HepG2 (cell line): ENCODE measurements at regions not wholly inside any gene's neighbourhood (a gene's known extent, or its start where the extent isn't known, plus 50 kb on each side); places are given as distances from the start of the nearest gene placed in this dataset.

ENCODE experiments used
- ATAC-seq: fragments of 200-7000 bp; cut with Tn5 transposase; 3 replicates; pipeline ENCODE4 v1.9.1; 2020; ENCODE audit warnings: mild to moderate bottlenecking, moderate library complexity
- BruUV-seq: library from RNA; stranded (reverse); fragments of 400-500 nt; replicated peaks from 2 replicates; lab custom pipeline; 2021; lab: Mats Ljungman, UMichigan
- CTCF ChIA-PET: fragments of 300-600 bp; formaldehyde crosslinking; extraction: SDS; loops from one replicate; lab custom pipeline; 2021; ENCODE audit warnings: low total read pairs, inconsistent platforms, low intra/inter-chr PET ratio; lab: Yijun Ruan, JAX
- POLR2A ChIA-PET: fragments of 350-600 bp; sonication (Branson Sonifier 250); formaldehyde crosslinking; loops from one replicate; lab custom pipeline; 2020; ENCODE audit warnings: antibody characterized with exemption, inconsistent platforms; lab: Yijun Ruan, JAX
- DNase-seq: peaks from one replicate; pipeline ENCODE4 v3.0.0-alpha.2; 2015; ENCODE audit warnings: low spot score
- FAIRE-seq: peaks from 3 replicates; lab custom pipeline; 2011; peaks lifted over from hg19 to GRCh38; lab: Jason Lieb, UNC
- H2AFZ ChIP-seq: one replicate; pipeline ENCODE4 v1.6.1; 2011; ENCODE audit warnings: low read length, inconsistent platforms
- H3K27ac ChIP-seq: fragments of 300-600 bp; 3 replicates; pipeline ENCODE4 v1.8.0; 2011; ENCODE audit warnings: mixed run types, mild to moderate bottlenecking, mixed read lengths, low read length, inconsistent platforms; ENCODE audit not compliant: insufficient read depth; ENCODE audit errors: extremely low read length
- H3K27me3 ChIP-seq, 2 experiments: fragments of 200-600 bp in 1 of 2; 2 replicates in 1 of 2; 3 replicates in 1 of 2; pipeline versions ENCODE4 v1.6.0 to v1.8.0; 2011; ENCODE audit warnings: low read length in 2 of 2, mild to moderate bottlenecking in 2 of 2, moderate library complexity in 2 of 2, inconsistent platforms in 1 of 2; ENCODE audit not compliant: insufficient read depth in 2 of 2, control insufficient read depth in 1 of 2
- H3K36me3 ChIP-seq, 2 experiments: fragments of 200-600 bp in 1 of 2; replicated peaks in 1 of 2; 2 replicates in 1 of 2; 3 replicates in 1 of 2; pipeline versions ENCODE4 v1.5.1 to v1.8.0; 2011; ENCODE audit warnings: low read length in 2 of 2, inconsistent platforms in 1 of 2; ENCODE audit not compliant: insufficient read depth in 2 of 2, control insufficient read depth in 1 of 2
- H3K4me1 ChIP-seq: 2 replicates; pipeline ENCODE4 v1.5.1; 2012; ENCODE audit warnings: low read length, inconsistent platforms; ENCODE audit not compliant: insufficient read depth
- H3K4me2 ChIP-seq: 2 replicates; pipeline ENCODE4 v1.6.0; 2011; ENCODE audit warnings: low read depth, low read length, inconsistent platforms
- H3K4me3 ChIP-seq, 3 experiments: fragments of 200-600 bp in 1 of 3; sonication (generic), shearing (Covaris generic) in 1 of 3; replicated peaks in 1 of 3; 2 replicates each; pipeline ENCODE4 v1.5.1; 2011 to 2016; ENCODE audit warnings: low read length in 3 of 3, inconsistent platforms in 2 of 3, low read depth in 2 of 3, mild to moderate bottlenecking in 2 of 3, control low read depth in 1 of 3, mixed read lengths in 1 of 3; ENCODE audit not compliant: insufficient read depth in 1 of 3
- H3K79me2 ChIP-seq: one replicate; pipeline ENCODE4 v1.6.1; 2011; ENCODE audit warnings: low read length, inconsistent platforms; ENCODE audit not compliant: insufficient read depth
- H3K9ac ChIP-seq: 2 replicates; pipeline ENCODE4 v1.6.0; 2011; ENCODE audit warnings: mild to moderate bottlenecking, low read depth, low read length, inconsistent platforms; ENCODE audit not compliant: insufficient read depth
- H3K9me3 ChIP-seq: 2 replicates; pipeline ENCODE4 v1.5.1; 2012; ENCODE audit warnings: mild to moderate bottlenecking, low read length
- H4K20me1 ChIP-seq: 2 replicates; pipeline ENCODE4 v1.6.0; 2011; ENCODE audit warnings: inconsistent platforms, mild to moderate bottlenecking, low read length, moderate library complexity; ENCODE audit not compliant: insufficient read depth
- CREB1 ChIP-seq, 2 experiments: fragments of 450-650 bp in 1 of 2; IDR thresholded peaks; 2 replicates each; pipeline ENCODE4 v1.6.1; 2016 to 2017; ENCODE audit warnings: control low read depth in 1 of 2, mild to moderate bottlenecking in 1 of 2, missing compliant biosample characterization in 1 of 2, missing genetic modification characterization in 1 of 2
- DDIT3 ChIP-seq: sonication (generic); formaldehyde crosslinking; IDR thresholded peaks from 2 replicates; pipeline ENCODE4 v1.4.0; 2020; ENCODE audit warnings: mild to moderate bottlenecking, missing genetic modification reagents
- HINFP ChIP-seq: sonication (generic); formaldehyde crosslinking; IDR thresholded peaks from 2 replicates; pipeline ENCODE4 v1.4.0; 2020; ENCODE audit warnings: low read depth, mild to moderate bottlenecking, missing genetic modification reagents
- RBFOX2 ChIP-seq: fragments of 200-400 bp; formaldehyde crosslinking; IDR thresholded peaks from 2 replicates; pipeline ENCODE4 v1.6.1; 2017; ENCODE audit warnings: low read depth, mild to moderate bottlenecking, low read length
- RBM22 ChIP-seq: fragments of 200-400 bp; formaldehyde crosslinking; optimal IDR thresholded peaks from 2 replicates; pipeline ENCODE3; 2017; ENCODE audit warnings: mild to moderate bottlenecking, low read length, moderate library complexity
- ZNF20 ChIP-seq: sonication (generic); formaldehyde crosslinking; IDR thresholded peaks from 2 replicates; pipeline ENCODE4 v1.4.0; 2020; ENCODE audit warnings: mild to moderate bottlenecking, moderate library complexity, missing genetic modification reagents
- ZNF263 ChIP-seq: sonication (generic); formaldehyde crosslinking; IDR thresholded peaks from 2 replicates; pipeline ENCODE4 v1.4.0; 2020; ENCODE audit warnings: missing genetic modification reagents
- ZNF317 ChIP-seq: sonication (generic); formaldehyde crosslinking; IDR thresholded peaks from 2 replicates; pipeline ENCODE4 v1.5.0; 2020; ENCODE audit warnings: mild to moderate bottlenecking, missing genetic modification reagents
- ZNF329 ChIP-seq: sonication (generic); formaldehyde crosslinking; IDR thresholded peaks from 2 replicates; pipeline ENCODE4 v1.9.0; 2021; ENCODE audit warnings: low read depth, mild to moderate bottlenecking, missing genetic modification reagents
- ZNF777 ChIP-seq: sonication (generic); formaldehyde crosslinking; IDR thresholded peaks from 2 replicates; pipeline ENCODE4 v1.4.0; 2020; ENCODE audit warnings: missing genetic modification reagents
- WGBS: methylation state at CpG from one replicate; pipeline ENCODE4 v1.1.6; 2017; ENCODE audit warnings: low lambda C conversion rate; 5-methylcytosine and 5-hydroxymethylcytosine counted together
- in situ Hi-C: cut with HindIII; loops from 2 replicates; pipeline ENCODE4 v1.10.0; 2017; ENCODE audit warnings: low pct_unique_long_range_greater_than_20kb; ENCODE audit not compliant: extremely low pct_ligation_motif_present
- intact Hi-C: fragments of 100-400 bp; cut with micrococcal nuclease; formaldehyde crosslinking; loops from one replicate; pipeline ENCODE4 v1.10.0; 2022; ENCODE audit not compliant: unreplicated experiment
- TF ChIP-seq, protein P1 (sequence below): sonication (generic); formaldehyde crosslinking; IDR thresholded peaks from 2 replicates; pipeline ENCODE4 v1.5.0; 2020; ENCODE audit warnings: missing genetic modification reagents, mild to moderate bottlenecking, borderline replicate concordance

DNA sequence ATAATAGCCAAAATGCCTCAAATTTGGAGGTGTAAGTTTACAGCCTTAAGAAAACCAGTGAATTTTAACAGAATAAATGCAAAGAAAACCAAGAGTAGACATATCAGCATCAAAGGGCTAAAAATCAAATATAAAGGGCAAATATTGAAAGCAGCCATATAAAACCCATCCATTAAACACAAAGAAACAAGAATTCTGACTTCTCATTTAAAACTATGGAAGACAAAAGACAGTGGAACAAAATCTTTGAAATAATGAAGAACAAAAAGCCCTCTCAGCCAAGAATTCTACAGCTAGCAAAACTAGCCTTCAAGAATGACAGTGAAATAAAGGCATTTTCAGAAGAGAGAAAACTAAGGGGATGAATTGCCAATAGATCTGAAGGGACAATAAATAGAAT lies 91.3 kb upstream of the FST start:
- Histone ChIP-seq H3K4me1 (no peaks in the 10 kb centered on the region), H3K36me3 (no peaks in the 10 kb centered on the region), H3K9me3 (no peaks in the 10 kb centered on the region), H4K20me1 (no peaks in the 10 kb centered on the region), H2AFZ (no peak overlapping the region), H3K27me3 (peaks cover 0 to 2% of the 10 kb centered on the region in 2 experiments; a peak in 2 of 5 replicates), H3K9ac (no peak overlapping the region), H3K27ac (no peak overlapping the region), H3K4me3 (no peak overlapping the region)
- no TSS peak for BruUV-seq
- no peak for ATAC-seq
- FAIRE-seq, result no peak
- POLR2A ChIA-PET, result no interaction called here
- intact Hi-C loops (no loop called here), in situ Hi-C loops (no loop called here)
- no peak for DNase-seq
- TF ChIP-seq ZNF317 (peak; percentile 89), ZNF329 (CRISPR knock-in tag) (no peak)
- TF ChIP-seq, all 625 proteins: peak for 1
- Histone ChIP-seq H3K79me2 (no peaks in the 10 kb centered on the region), H3K4me2 (no peak overlapping the region)
- CTCF ChIA-PET, result no interaction called here

DNA sequence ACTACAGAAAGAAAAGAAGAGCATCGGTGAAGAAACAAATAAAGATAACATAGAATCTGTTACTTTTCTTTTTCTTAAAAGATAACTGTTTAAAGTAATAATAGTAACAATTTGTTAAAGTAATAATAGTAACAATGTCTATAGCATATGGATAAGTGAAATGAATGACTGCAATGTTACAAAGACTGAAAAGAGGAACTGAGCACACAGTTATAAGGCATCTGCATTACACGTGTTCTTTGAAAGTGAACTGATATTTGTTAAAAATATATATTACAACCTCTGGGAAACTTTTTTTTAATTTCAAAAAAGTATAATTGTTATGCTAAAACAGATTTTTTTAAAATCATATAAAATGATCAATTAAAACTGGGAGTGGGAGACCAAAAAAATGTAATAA lies 88.4 kb upstream of the FST start:
- no peak overlapping the region for H2AFZ ChIP-seq
- ATAC-seq, result no peak
- in situ Hi-C loops, result no loop called here
- H3K9ac ChIP-seq, result no peak overlapping the region
- WGBS, result 22% methylated on average over 2 of the region's 2 CpGs
- no peaks in the 10 kb centered on the region; a peak in 1 of 5 replicates for H3K27me3 ChIP-seq
- intact Hi-C loops, result no loop called here
- no peaks in the 10 kb centered on the region for H3K79me2 ChIP-seq
- H3K27ac ChIP-seq, result no peak overlapping the region
- CTCF ChIA-PET, result no interaction called here
- H3K9me3 ChIP-seq, result no peaks in the 10 kb centered on the region
- POLR2A ChIA-PET, result no interaction called here
- no peak for FAIRE-seq
- no peaks in the 10 kb centered on the region for H4K20me1 ChIP-seq
- H3K4me3 ChIP-seq, result no peak overlapping the region
- H3K4me1 ChIP-seq, result no peaks in the 10 kb centered on the region
- BruUV-seq, result no TSS peak
- H3K36me3 ChIP-seq, result no peaks in the 10 kb centered on the region
- no peak overlapping the region for H3K4me2 ChIP-seq
- no peak for DNase-seq
- TF ChIP-seq DDIT3 (CRISPR knock-in tag), result no peak
- TF ChIP-seq ZNF20 (CRISPR knock-in tag), result no peak
- TF ChIP-seq RBM22, result no peak
- TF ChIP-seq CREB1 (IDR thresholded peaks at IDR 0.05), result no peak
- TF ChIP-seq CREB1 (CRISPR knock-in tag; IDR thresholded peaks at IDR 0.05), result no peak
- TF ChIP-seq, protein P1, sequence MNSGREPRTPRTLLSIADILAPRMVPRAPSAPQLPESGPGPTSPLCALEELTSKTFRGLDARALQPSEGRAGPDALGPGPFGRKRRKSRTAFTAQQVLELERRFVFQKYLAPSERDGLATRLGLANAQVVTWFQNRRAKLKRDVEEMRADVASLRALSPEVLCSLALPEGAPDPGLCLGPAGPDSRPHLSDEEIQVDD, result no peak
- no peak for TF ChIP-seq ZNF777 (CRISPR knock-in tag)
- TF ChIP-seq ZNF263 (CRISPR knock-in tag), result no peak
- no peak for TF ChIP-seq HINFP (CRISPR knock-in tag)
- TF ChIP-seq RBFOX2, result no peak
